ENCODE measurements at regions not wholly inside any gene's neighbourhood (a gene's known extent, or its start where the extent isn't known, plus 50 kb on each side); places are given as distances from the start of the nearest gene placed in this dataset.

GRCh38 chr17:63203652-63204051, 237.6 kb downstream of the TANC2 start:
- TF ChIP-seq, protein P1, sequence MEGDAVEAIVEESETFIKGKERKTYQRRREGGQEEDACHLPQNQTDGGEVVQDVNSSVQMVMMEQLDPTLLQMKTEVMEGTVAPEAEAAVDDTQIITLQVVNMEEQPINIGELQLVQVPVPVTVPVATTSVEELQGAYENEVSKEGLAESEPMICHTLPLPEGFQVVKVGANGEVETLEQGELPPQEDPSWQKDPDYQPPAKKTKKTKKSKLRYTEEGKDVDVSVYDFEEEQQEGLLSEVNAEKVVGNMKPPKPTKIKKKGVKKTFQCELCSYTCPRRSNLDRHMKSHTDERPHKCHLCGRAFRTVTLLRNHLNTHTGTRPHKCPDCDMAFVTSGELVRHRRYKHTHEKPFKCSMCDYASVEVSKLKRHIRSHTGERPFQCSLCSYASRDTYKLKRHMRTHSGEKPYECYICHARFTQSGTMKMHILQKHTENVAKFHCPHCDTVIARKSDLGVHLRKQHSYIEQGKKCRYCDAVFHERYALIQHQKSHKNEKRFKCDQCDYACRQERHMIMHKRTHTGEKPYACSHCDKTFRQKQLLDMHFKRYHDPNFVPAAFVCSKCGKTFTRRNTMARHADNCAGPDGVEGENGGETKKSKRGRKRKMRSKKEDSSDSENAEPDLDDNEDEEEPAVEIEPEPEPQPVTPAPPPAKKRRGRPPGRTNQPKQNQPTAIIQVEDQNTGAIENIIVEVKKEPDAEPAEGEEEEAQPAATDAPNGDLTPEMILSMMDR (IDR thresholded peaks at IDR 0.05), result no peak
- TF ChIP-seq POLR2A (IDR thresholded peaks at IDR 0.05), result no peak
